ENCODE measurements at regions not wholly inside any gene's neighbourhood (a gene's known extent, or its start where the extent isn't known, plus 50 kb on each side); places are given as distances from the start of the nearest gene placed in this dataset.

DNA sequence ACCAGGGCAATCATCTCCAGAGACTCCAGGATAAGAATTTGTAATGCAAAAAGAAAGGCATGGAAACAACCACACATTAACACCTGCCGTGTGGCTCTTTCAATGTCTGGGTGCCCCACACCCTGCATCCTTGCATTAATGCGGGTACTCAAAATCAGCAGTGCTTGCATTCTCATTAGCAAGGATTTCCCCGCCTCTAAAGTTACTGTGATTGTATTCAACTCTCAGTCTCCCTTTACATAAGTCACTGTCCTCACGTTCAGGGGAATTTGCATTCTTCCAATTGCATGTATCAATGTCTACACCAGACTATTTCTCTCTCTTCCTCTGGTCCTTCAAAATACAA, 324.3 kb downstream of the FOXL1 start:
- Histone ChIP-seq H3K9me3 (no peaks in the 10 kb centered on the region), H4K20me1 (no peaks in the 10 kb centered on the region), H3K27me3 (no peaks in the 10 kb centered on the region), H3K4me1 (no peaks in the 10 kb centered on the region), H3K27ac (no peak overlapping the region), H3K4me2 (no peak overlapping the region), H3K4me3 (no peak overlapping the region), H3K9ac (no peak overlapping the region), H3K36me3 (no peaks in the 10 kb centered on the region)
- no peak for TF ChIP-seq Cebpa-rat (IDR thresholded peaks at IDR 0.05)

DNA sequence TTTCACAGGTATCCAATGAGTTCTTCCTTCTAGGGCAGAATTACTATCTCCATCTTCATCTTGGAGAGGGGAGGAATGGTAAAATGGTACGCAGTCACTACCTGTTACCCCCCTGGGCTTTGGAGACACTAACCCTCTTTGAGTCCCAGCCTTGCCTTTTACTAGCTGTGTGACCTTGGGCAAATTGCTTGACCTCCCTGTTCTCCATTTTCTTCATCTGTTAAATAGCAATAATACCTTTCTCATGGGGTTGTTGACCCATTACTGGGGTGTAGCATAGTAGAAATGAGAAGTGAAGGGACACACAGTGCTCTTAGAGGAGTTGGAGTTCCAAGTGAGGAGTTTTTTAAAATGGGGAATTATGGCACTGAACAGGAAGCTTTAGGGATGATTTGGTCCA, 324.7 kb downstream of the FOXL1 start:
- TF ChIP-seq Cebpa-rat (IDR thresholded peaks at IDR 0.05), result no peak
- Histone ChIP-seq H3K27ac (no peak overlapping the region), H4K20me1 (no peaks in the 10 kb centered on the region), H3K9ac (no peak overlapping the region), H3K4me3 (no peak overlapping the region), H3K36me3 (no peaks in the 10 kb centered on the region), H3K9me3 (no peaks in the 10 kb centered on the region), H3K4me2 (no peak overlapping the region), H3K27me3 (no peaks in the 10 kb centered on the region), H3K4me1 (no peaks in the 10 kb centered on the region)

DNA sequence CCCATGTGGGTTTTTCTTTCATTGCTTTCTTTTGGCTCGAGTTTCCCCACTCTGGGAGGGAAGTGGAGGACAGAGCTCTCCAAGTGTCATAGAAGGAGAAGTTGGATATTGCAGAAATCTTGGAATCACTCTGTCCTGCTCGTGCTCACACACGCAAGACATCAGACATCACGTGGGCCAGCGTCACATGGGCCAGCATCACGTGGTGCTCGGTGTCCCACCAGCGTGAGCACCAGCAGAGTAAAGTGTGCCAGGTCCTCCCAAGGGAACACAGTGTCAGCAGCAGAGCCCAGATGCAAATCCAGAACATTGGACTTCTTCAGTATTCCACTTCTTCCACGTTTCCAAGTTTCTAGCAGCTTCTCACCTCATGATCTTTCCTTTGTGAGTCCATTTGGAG, 327.0 kb downstream of the FOXL1 start:
- H3K27ac ChIP-seq, result no peak overlapping the region
- no peaks in the 10 kb centered on the region for H3K9me3 ChIP-seq
- no peak overlapping the region for H3K4me3 ChIP-seq
- H3K4me2 ChIP-seq, result no peak overlapping the region
- 0 out of 2 replicates have a peak, but pooled peaks cover 7% of the 10 kb centered on the region for H3K4me1 ChIP-seq
- no peaks in the 10 kb centered on the region for H4K20me1 ChIP-seq
- H3K36me3 ChIP-seq, result no peaks in the 10 kb centered on the region
- no peaks in the 10 kb centered on the region for H3K27me3 ChIP-seq
- TF ChIP-seq Cebpa-rat (IDR thresholded peaks at IDR 0.05), result no peak
- H3K9ac ChIP-seq, result no peak overlapping the region

DNA sequence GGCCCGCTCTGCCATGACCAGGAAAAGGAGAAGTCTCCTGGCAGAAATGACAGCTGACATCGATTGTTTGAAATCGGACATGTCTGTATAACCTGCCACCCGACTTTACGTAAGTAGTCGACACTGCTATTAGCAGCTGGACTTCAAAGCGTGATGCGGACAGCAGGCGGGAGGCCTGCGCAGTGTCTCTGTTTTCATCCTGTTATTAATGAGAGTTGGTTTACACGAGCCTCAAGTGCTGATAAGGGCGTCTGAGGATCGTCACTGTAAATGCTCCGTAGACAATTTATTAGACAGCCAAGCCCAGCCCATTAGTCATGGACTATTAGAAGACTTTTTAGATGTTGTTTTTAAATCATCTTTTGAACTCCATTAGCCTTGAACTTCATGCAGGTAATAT, 328.3 kb downstream of the FOXL1 start:
- Histone ChIP-seq H3K27me3 (no peaks in the 10 kb centered on the region), H4K20me1 (no peaks in the 10 kb centered on the region), H3K4me2 (no peak overlapping the region), H3K9ac (no peak overlapping the region), H3K27ac (no peak overlapping the region), H3K4me3 (no peak overlapping the region), H3K36me3 (no peaks in the 10 kb centered on the region), H3K4me1 (peaks cover 13% of the 10 kb centered on the region; the same call in 1 of the 2 replicates), H3K9me3 (no peaks in the 10 kb centered on the region)
- TF ChIP-seq Cebpa-rat (IDR thresholded peaks at IDR 0.05), result no peak

DNA sequence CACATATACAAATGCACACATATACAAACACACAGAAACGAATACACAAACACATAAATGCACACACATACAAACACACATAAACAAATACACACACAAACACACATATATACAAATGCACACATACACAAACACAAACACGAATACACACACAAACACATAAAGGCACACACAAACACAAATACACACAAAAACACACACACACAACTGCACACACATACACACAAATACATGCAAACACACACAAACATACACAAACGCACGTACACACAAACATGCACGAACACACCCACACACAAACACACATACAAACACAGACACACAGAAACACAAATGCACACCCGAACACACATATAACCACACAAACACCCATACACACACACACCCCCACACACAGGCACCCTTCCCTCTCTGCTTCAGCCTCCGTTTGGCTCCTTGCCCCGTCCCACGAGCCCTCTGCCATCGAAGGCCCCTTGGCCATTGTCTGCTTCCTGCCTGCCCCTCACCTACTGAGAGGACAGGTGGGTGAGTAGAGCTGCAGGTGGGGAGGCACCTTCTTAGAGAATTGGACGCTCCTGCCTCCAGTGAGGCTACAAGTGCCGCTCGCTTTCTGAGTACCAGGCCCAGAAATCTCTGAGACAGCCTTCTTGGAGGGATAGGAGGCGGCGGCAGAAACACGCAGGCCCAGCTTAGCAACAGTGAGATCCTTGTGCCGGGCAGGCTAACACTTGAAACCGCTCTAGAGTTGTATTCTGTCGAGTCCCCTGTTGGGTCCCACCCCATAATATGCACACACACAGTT, 331.2 kb downstream of the FOXL1 start:
- H3K27me3 ChIP-seq, result no peaks in the 10 kb centered on the region
- H3K27ac ChIP-seq, result no peak overlapping the region
- H3K4me1 ChIP-seq, result peaks cover 13% of the 10 kb centered on the region; the same call in 1 of the 2 replicates
- H3K9me3 ChIP-seq, result no peaks in the 10 kb centered on the region
- H3K36me3 ChIP-seq, result no peaks in the 10 kb centered on the region
- H3K9ac ChIP-seq, result no peak overlapping the region
- H3K4me2 ChIP-seq, result peak overlapping the region; percentile 15; the same call in 1 of the 2 replicates
- TF ChIP-seq Cebpa-rat (IDR thresholded peaks at IDR 0.05), result no peak
- H4K20me1 ChIP-seq, result no peaks in the 10 kb centered on the region
- no peak overlapping the region for H3K4me3 ChIP-seq

DNA sequence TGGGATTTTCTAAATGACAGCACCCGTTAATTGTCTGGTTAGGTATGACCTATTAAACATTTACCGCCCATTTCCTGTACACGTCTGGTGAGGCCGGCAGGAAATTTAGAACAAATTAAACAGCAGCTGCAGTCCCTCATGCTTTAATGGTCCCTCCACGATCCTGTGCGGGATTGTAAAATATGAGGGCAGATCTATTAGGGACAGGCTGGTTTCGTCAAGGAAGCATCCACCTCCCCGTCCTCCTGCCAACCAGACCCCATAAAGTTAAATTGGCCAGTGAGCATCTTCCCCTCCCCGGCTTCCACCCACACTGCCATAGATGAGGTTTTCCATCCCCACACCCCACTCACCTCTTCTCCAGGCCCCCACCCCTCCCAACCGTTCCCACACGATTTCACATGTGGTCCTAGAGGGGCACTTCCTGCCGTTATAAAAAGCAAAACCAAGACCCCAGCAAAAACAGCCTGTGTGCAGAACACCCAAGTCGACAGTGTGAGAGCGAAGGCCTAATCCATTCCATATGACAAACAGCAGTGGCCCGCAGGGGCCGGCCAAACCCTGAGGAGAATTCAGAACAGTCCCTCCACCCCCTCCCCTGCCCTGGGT, 331.9 kb downstream of the FOXL1 start:
- Histone ChIP-seq H3K4me1 (peaks cover 13% of the 10 kb centered on the region; the same call in 1 of the 2 replicates), H3K27me3 (no peaks in the 10 kb centered on the region), H3K36me3 (no peaks in the 10 kb centered on the region), H3K9me3 (no peaks in the 10 kb centered on the region), H3K9ac (no peak overlapping the region), H3K4me2 (peak overlapping the region; percentile 15; the same call in 1 of the 2 replicates), H4K20me1 (no peaks in the 10 kb centered on the region), H3K27ac (no peak overlapping the region), H3K4me3 (no peak overlapping the region)
- TF ChIP-seq Cebpa-rat (IDR thresholded peaks at IDR 0.05), result no peak

DNA sequence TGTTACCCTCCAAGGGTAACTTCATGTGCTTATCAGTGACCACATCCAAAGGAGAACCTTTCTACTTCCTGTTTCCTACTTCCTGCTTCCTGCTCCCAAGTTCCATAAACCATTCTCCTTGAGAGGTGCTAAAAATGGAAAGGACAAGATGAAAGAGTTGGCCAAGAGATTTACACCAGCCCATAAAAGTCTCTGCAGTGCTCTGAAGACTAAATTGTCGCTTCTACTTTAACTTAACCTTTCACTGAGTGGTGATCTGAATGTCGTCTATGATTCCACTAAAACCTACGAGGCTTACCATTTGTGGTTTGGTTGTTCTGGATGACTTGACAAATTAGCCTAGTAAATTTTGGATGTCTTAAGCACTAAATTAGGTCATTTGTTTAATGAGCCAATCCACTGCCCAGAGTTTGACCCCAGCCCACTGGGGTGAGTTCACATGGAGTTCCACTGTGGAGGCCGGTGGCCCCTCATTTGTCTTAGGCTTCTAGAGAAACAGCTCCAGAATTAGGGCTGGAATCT, 333.1 kb downstream of the FOXL1 start:
- H4K20me1 ChIP-seq, result no peaks in the 10 kb centered on the region
- H3K27me3 ChIP-seq, result no peaks in the 10 kb centered on the region
- H3K9ac ChIP-seq, result no peak overlapping the region
- H3K9me3 ChIP-seq, result no peaks in the 10 kb centered on the region
- H3K27ac ChIP-seq, result no peak overlapping the region
- TF ChIP-seq Cebpa-rat (IDR thresholded peaks at IDR 0.05), result no peak
- no peak overlapping the region for H3K4me2 ChIP-seq
- peaks cover 13% of the 10 kb centered on the region; the same call in 1 of the 2 replicates for H3K4me1 ChIP-seq
- no peak overlapping the region for H3K4me3 ChIP-seq
- H3K36me3 ChIP-seq, result no peaks in the 10 kb centered on the region

DNA sequence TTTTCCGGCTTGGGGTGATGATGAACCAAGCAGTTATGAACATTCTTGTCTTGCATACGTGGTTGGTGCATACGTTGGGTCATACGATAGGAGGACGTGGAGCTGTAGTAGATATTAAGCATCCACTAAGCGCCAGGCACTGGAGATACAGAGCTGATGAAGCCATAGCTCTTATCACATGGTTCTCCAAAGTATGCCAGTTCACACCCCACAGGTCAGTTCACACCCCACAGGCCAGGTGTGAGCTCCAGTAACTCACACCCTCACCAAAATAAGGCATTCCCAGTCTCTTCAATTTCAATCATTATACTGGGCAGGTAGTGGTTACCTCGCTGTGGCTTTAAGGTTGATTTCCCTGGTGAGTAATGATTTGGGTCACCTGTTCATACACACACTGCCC, 335.5 kb downstream of the FOXL1 start:
- no peak overlapping the region for H3K4me2 ChIP-seq
- H3K9me3 ChIP-seq, result no peaks in the 10 kb centered on the region
- H3K4me3 ChIP-seq, result no peak overlapping the region
- H3K27me3 ChIP-seq, result no peaks in the 10 kb centered on the region
- no peak for TF ChIP-seq Cebpa-rat (IDR thresholded peaks at IDR 0.05)
- no peak overlapping the region for H3K27ac ChIP-seq
- no peaks in the 10 kb centered on the region for H3K36me3 ChIP-seq
- H3K4me1 ChIP-seq, result peaks cover 13% of the 10 kb centered on the region; the same call in 1 of the 2 replicates
- H3K9ac ChIP-seq, result no peak overlapping the region
- no peaks in the 10 kb centered on the region for H4K20me1 ChIP-seq

DNA sequence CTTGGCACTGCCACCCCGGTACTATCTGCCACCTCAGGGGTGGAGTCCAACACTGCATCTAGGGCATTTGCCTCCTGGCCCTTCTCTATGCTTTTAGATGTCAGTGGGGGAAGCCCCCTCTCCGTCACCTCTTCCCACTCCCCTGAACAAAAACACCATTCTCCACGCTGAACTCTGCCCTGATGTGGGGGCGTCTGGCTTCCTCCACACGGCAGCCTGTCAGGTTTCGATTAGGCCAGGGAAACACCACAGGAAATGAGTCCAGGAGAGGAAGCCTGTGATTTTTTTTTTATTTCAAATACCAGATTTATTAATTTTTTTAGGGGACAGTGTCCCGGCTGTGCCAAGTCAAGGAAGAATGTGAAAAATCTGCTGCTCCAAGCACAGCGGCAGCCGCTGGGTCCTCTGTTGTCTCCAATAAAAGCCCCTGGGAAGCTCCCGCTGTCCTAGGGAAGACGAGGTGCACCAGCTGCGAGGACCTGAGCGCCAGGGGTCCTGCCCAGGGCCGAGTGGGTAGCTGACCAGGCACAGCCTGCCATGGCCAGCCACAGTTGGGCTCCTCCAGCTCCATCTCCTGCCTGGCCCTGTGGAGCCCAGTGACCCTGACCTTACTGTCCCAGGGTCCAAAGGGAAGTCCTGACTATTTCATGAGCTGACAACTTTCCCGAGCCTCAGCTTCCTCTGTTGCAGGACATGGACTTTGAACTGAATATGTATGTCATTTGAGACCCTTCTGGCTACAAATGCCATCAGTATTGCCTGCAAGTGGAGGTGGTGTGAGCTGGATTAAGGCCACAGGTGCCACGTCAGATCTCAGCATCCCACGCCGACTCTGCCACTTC, 336.7 kb downstream of the FOXL1 start:
- H3K36me3 ChIP-seq, result no peaks in the 10 kb centered on the region
- H3K9me3 ChIP-seq, result no peaks in the 10 kb centered on the region
- no peak overlapping the region for H3K27ac ChIP-seq
- no peak overlapping the region for H3K4me3 ChIP-seq
- TF ChIP-seq Cebpa-rat (IDR thresholded peaks at IDR 0.05), result no peak
- peaks cover 8% of the 10 kb centered on the region; the same call in 1 of the 2 replicates for H3K4me1 ChIP-seq
- H3K4me2 ChIP-seq, result no peak overlapping the region
- no peaks in the 10 kb centered on the region for H3K27me3 ChIP-seq
- H3K9ac ChIP-seq, result no peak overlapping the region
- H4K20me1 ChIP-seq, result no peaks in the 10 kb centered on the region

Measured in BLaER1 (cell line).